DOHH2 (cell line): ENCODE measurements at regions not wholly inside any gene's neighbourhood (a gene's known extent, or its start where the extent isn't known, plus 50 kb on each side); places are given as distances from the start of the nearest gene placed in this dataset.

Source experiments
- H3F3A ChIP-seq: fragments of 200-600 bp; sonication (generic), shearing (Covaris generic); 2 replicates; pipeline ENCODE4 v1.6.0; 2016; ENCODE audit warnings: antibody characterized with exemption, mild to moderate bottlenecking; ENCODE audit not compliant: control insufficient read depth, insufficient read depth
- H3K27ac ChIP-seq: fragments of 200-600 bp; sonication (generic); 2 replicates; pipeline ENCODE4 v1.5.1; 2014; ENCODE audit warnings: low read depth, mild to moderate bottlenecking, low read length, moderate library complexity
- H3K27me3 ChIP-seq: fragments of 200-600 bp; sonication (generic); 2 replicates; pipeline ENCODE4 v1.6.1; 2014; ENCODE audit warnings: mild to moderate bottlenecking, low read length, mixed read lengths; ENCODE audit not compliant: control insufficient read depth
- H3K36me3 ChIP-seq: fragments of 200-600 bp; sonication (generic); 2 replicates; pipeline ENCODE4 v1.6.1; 2014; ENCODE audit warnings: mild to moderate bottlenecking, low read length, moderate library complexity, mixed read lengths; ENCODE audit not compliant: control insufficient read depth
- H3K4me1 ChIP-seq: fragments of 200-600 bp; sonication (generic); 2 replicates; pipeline ENCODE4 v1.6.1; 2014; ENCODE audit warnings: mild to moderate bottlenecking, low read length, mixed read lengths; ENCODE audit not compliant: control insufficient read depth
- H3K4me2 ChIP-seq: fragments of 200-600 bp; sonication (generic); 2 replicates; pipeline ENCODE4 v1.6.0; 2014; ENCODE audit warnings: mild to moderate bottlenecking, low read length, moderate library complexity
- H3K4me3 ChIP-seq: fragments of 200-600 bp; sonication (generic); 2 replicates; pipeline ENCODE4 v1.5.1; 2014; ENCODE audit warnings: mild to moderate bottlenecking, low read length, mixed read lengths
- H3K79me2 ChIP-seq: fragments of 200-600 bp; sonication (generic); 2 replicates; pipeline ENCODE4 v1.6.1; 2014; ENCODE audit warnings: mild to moderate bottlenecking, low read length, mixed read lengths; ENCODE audit not compliant: control insufficient read depth
- H3K9me2 ChIP-seq: fragments of 200-600 bp; sonication (generic); replicated peaks from 2 replicates; pipeline ENCODE4 v1.6.1; 2014; ENCODE audit warnings: mild to moderate bottlenecking, low read length, mixed read lengths; ENCODE audit not compliant: control insufficient read depth
- H3K9me3 ChIP-seq: fragments of 200-600 bp; sonication (generic); 2 replicates; pipeline ENCODE4 v1.6.1; 2014; ENCODE audit warnings: antibody characterized with exemption, low read length, mixed read lengths; ENCODE audit not compliant: control insufficient read depth, insufficient read depth
- H4K20me1 ChIP-seq: fragments of 200-600 bp; sonication (generic); 2 replicates; pipeline ENCODE4 v1.6.0; 2014; ENCODE audit warnings: low read depth, mild to moderate bottlenecking, antibody characterized with exemption, low read length, moderate library complexity; ENCODE audit not compliant: control insufficient read depth, insufficient read depth
- EZH2phosphoT487 ChIP-seq: fragments of 200-600 bp; sonication (generic); IDR thresholded peaks from 2 replicates; pipeline ENCODE4 v1.6.1; 2017; ENCODE audit warnings: borderline replicate concordance, mild to moderate bottlenecking, antibody characterized with exemption, low read length, moderate library complexity, mixed read lengths
- TF ChIP-seq, protein P1 (sequence below): fragments of 200-600 bp; sonication (generic); IDR thresholded peaks from one replicate; pipeline ENCODE4 v1.5.1; 2014; ENCODE audit warnings: antibody characterized with exemption, mild to moderate bottlenecking, low read depth, low read length; ENCODE audit not compliant: poor library complexity, severe bottlenecking

DNA sequence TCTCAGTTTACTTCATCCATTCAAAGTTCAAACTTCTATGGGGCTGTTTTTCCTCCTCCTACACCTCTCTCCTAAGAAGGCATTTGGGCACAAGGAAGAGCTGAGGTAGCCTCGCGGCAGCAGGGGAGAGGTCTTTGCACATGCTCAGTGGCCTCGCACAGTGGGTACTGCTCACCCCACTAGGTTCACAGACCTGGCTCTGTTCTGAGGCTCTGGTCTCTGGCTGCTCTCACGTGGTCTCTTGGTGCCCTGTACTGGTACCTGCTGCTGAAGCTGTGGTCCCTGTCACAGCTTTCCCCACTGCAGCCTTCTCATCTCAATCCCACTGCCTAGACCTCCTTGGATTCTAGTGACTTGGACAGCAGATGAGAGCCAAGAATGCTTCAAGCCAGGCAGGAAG is 134.7 kb upstream of the CRY1 start:
- Histone ChIP-seq H4K20me1 (no peaks in the 10 kb centered on the region), H3K9me2 (no peaks in the 10 kb centered on the region), H3F3A (no peaks in the 10 kb centered on the region), H3K27me3 (no peaks in the 10 kb centered on the region), H3K36me3 (no peaks in the 10 kb centered on the region), H3K4me3 (no peak overlapping the region), H3K79me2 (no peaks in the 10 kb centered on the region), H3K27ac (no peak overlapping the region), H3K9me3 (no peaks in the 10 kb centered on the region), H3K4me2 (no peak overlapping the region), H3K4me1 (no peaks in the 10 kb centered on the region)
- TF ChIP-seq EZH2phosphoT487: no peak
- TF ChIP-seq, protein P1, sequence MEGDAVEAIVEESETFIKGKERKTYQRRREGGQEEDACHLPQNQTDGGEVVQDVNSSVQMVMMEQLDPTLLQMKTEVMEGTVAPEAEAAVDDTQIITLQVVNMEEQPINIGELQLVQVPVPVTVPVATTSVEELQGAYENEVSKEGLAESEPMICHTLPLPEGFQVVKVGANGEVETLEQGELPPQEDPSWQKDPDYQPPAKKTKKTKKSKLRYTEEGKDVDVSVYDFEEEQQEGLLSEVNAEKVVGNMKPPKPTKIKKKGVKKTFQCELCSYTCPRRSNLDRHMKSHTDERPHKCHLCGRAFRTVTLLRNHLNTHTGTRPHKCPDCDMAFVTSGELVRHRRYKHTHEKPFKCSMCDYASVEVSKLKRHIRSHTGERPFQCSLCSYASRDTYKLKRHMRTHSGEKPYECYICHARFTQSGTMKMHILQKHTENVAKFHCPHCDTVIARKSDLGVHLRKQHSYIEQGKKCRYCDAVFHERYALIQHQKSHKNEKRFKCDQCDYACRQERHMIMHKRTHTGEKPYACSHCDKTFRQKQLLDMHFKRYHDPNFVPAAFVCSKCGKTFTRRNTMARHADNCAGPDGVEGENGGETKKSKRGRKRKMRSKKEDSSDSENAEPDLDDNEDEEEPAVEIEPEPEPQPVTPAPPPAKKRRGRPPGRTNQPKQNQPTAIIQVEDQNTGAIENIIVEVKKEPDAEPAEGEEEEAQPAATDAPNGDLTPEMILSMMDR: no peak

DNA sequence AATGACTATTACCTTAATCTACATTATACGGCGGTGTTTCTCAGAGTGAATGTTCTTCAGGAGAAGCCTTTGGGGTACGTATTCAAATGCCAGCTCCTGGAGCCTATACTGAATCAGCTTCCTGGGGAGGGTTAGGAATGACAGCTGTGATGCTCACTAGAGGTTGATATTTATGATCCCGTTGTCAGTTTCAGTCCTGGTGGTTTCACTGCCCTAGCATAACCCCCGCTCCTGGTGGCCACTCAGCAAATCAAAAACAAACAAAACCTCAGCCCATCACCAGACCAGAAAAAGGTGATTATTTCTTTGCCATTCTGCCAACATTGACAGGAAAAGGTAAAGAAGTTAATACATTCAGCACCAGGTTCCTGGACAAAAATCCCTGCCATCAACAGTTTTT is 136.5 kb upstream of the CRY1 start:
- TF ChIP-seq, protein P1: no peak
- TF ChIP-seq EZH2phosphoT487: no peak
- Histone ChIP-seq H3K4me3 (no peak overlapping the region), H3K4me1 (no peaks in the 10 kb centered on the region), H3F3A (no peaks in the 10 kb centered on the region), H3K27me3 (no peaks in the 10 kb centered on the region), H3K27ac (no peak overlapping the region), H3K4me2 (no peak overlapping the region), H3K9me2 (no peaks in the 10 kb centered on the region), H3K79me2 (no peaks in the 10 kb centered on the region), H3K36me3 (no peaks in the 10 kb centered on the region), H3K9me3 (no peaks in the 10 kb centered on the region), H4K20me1 (no peaks in the 10 kb centered on the region)

DNA sequence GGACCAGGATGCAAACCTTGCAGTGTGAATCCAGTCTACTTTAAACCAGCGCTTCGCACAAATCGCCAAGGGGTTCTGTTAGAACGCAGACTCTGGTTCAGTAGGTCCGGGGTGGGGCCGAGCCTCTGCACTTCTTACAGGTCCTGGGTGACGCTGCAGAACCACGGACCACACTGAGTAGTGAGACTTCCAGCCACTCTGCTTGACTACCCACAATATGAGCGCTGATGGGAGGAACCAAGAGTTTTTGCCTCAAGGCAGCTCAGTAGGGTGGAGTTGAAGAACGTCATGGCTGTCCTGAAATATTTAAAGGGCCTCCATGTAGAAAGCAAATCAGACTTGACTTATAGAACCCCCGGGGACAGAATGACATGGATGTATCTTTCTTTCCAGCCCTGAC is 138.0 kb upstream of the CRY1 start:
- no peaks in the 10 kb centered on the region for H3K9me2 ChIP-seq
- H3K4me3 ChIP-seq: no peak overlapping the region
- H3K27me3 ChIP-seq: no peaks in the 10 kb centered on the region
- no peaks in the 10 kb centered on the region for H3F3A ChIP-seq
- H3K36me3 ChIP-seq: no peaks in the 10 kb centered on the region
- no peak overlapping the region for H3K4me2 ChIP-seq
- H3K27ac ChIP-seq: no peak overlapping the region
- no peaks in the 10 kb centered on the region for H3K9me3 ChIP-seq
- no peaks in the 10 kb centered on the region for H4K20me1 ChIP-seq
- no peaks in the 10 kb centered on the region for H3K79me2 ChIP-seq
- H3K4me1 ChIP-seq: no peaks in the 10 kb centered on the region
- TF ChIP-seq, protein P1: no peak
- no peak for TF ChIP-seq EZH2phosphoT487

DNA sequence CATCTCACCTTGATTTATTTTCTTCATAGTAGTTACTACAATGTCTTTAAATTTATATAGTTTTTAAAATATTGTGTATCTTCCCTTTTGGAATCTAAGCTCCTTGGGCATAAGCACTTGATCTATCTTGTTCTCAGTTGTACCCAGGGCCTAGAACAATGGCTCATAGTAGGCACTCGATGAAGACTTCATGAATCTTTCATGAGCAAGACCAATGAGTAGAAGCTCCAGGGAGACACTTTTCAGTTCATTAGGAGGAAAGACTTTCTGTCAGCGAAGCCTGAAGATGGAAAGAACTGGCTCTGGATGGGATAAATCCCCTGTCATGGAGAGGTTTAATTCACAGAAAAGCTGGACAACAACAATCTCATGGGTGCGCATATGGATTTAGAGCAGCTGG is 140.2 kb upstream of the CRY1 start:
- H3K36me3 ChIP-seq: no peaks in the 10 kb centered on the region
- no peaks in the 10 kb centered on the region for H3K9me2 ChIP-seq
- H3K27me3 ChIP-seq: no peaks in the 10 kb centered on the region; the same call in 1 of the 2 replicates
- H3K4me2 ChIP-seq: no peak overlapping the region
- no peak overlapping the region for H3K27ac ChIP-seq
- no peaks in the 10 kb centered on the region for H3K9me3 ChIP-seq
- no peaks in the 10 kb centered on the region for H3K79me2 ChIP-seq
- TF ChIP-seq, protein P1: no peak
- no peak for TF ChIP-seq EZH2phosphoT487
- H4K20me1 ChIP-seq: no peaks in the 10 kb centered on the region
- no peak overlapping the region for H3K4me3 ChIP-seq
- no peaks in the 10 kb centered on the region for H3K4me1 ChIP-seq
- no peaks in the 10 kb centered on the region for H3F3A ChIP-seq
